ENCODE measurements at regions not wholly inside any gene's neighbourhood (a gene's known extent, or its start where the extent isn't known, plus 50 kb on each side); places are given as distances from the start of the nearest gene placed in this dataset.
A peak's percentile ranks its signal among the peaks of the same experiment; 100 is the strongest.

GRCh38 chr6:147001621-147002020, 202.6 kb upstream of the STXBP5 start:
- Histone ChIP-seq H3K4me3 (replicated peaks in 1 of 3; ENCODE audit: low read depth in 2 of 3, low read length in 3 of 3) (no peak overlapping the region), H3K27ac (ENCODE audit: low read depth in 1 of 2, low read length in 2 of 2) (no peak overlapping the region), H2AFZ (ENCODE audit: insufficient read depth, low read depth, low read length, poor library complexity, severe bottlenecking) (no peak overlapping the region), H3K36me3 (replicated peaks in 1 of 2; ENCODE audit: control insufficient read depth in 1 of 2, insufficient read depth in 2 of 2, low read length in 2 of 2) (no peaks in the 10 kb centered on the region), H3K9ac (ENCODE audit: insufficient read depth, low read length, poor library complexity, severe bottlenecking) (no peak overlapping the region), H4K20me1 (ENCODE audit: insufficient read depth, low read length) (no peaks in the 10 kb centered on the region), H3K4me1 (ENCODE audit: control insufficient read depth in 1 of 2, insufficient read depth in 2 of 2, low read length in 2 of 2) (peaks cover 3 to 12% of the 10 kb centered on the region in 2 donors), H3K27me3 (ENCODE audit: control insufficient read depth in 2 of 2, insufficient read depth in 2 of 2, low read length in 2 of 2) (no peaks in the 10 kb centered on the region), H3K9me3 (replicated peaks in 1 of 2; ENCODE audit: control insufficient read depth in 1 of 2, insufficient read depth in 1 of 2, low read length in 2 of 2) (no peaks in the 10 kb centered on the region), H3K79me2 (ENCODE audit: insufficient read depth, low read length) (no peaks in the 10 kb centered on the region), H3K4me2 (replicated peaks; ENCODE audit: extremely low read depth, low read length, poor library complexity, severe bottlenecking) (no peak overlapping the region)
- Mint-ChIP-seq H3K4me1 (peaks cover 14% of the 10 kb centered on the region), H3K27ac (peak overlapping the region in 1 of 7 donors; percentile 61), H3K4me3 (no peak overlapping the region), H3K27me3 (ENCODE audit: low read depth in 3 of 3) (no peaks in the 10 kb centered on the region), H3K9me3 (peaks cover 0 to 3% (median 0%) of the 10 kb centered on the region in 7 donors), H3K36me3 (no peaks in the 10 kb centered on the region)
- peak in 2 of 3 donors; percentile 7 to 11 for DNase-seq
- no CpG with 5 or more reads among the region's 1 CpG for WGBS (ENCODE audit: insufficient coverage)
- TF ChIP-seq CTCF (IDR thresholded peaks at IDR 0.05): no peak
- intact Hi-C loops (cut with micrococcal nuclease): no loop called here

DNA sequence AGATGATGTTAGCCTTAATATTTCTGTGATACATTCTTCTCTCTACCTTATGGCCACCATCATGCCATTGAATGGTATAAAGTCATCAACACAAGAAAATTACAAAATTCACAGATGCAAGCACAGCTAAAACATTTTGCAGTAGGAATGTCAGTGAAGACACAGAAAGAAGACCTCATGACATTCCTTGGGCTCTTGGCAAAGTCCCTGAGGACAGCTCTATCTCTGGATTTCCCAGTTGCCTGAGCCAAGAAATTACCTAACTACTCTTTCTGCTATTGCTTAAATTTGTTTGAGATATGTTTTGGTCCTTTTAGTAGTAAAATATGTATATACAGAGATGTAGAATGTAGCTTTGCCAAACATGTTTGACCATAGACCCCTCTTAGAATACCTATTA, 201.0 kb upstream of the STXBP5 start:
- no peak for TF ChIP-seq CTCF (IDR thresholded peaks at IDR 0.05)
- peaks cover 3 to 12% of the 10 kb centered on the region in 2 donors for H3K4me1 ChIP-seq (ENCODE audit: control insufficient read depth in 1 of 2, insufficient read depth in 2 of 2, low read length in 2 of 2)
- no peaks in the 10 kb centered on the region for H3K36me3 ChIP-seq (replicated peaks in 1 of 2; ENCODE audit: control insufficient read depth in 1 of 2, insufficient read depth in 2 of 2, low read length in 2 of 2)
- no peaks in the 10 kb centered on the region for H3K27me3 ChIP-seq (ENCODE audit: control insufficient read depth in 2 of 2, insufficient read depth in 2 of 2, low read length in 2 of 2)
- no peaks in the 10 kb centered on the region for H3K27me3 Mint-ChIP-seq (ENCODE audit: low read depth in 3 of 3)
- no peak for DNase-seq
- H3K9ac ChIP-seq (ENCODE audit: insufficient read depth, low read length, poor library complexity, severe bottlenecking): no peak overlapping the region
- peaks cover 0 to 4% (median 0%) of the 10 kb centered on the region in 7 donors for H3K9me3 Mint-ChIP-seq
- H2AFZ ChIP-seq (ENCODE audit: insufficient read depth, low read depth, low read length, poor library complexity, severe bottlenecking): no peak overlapping the region
- H3K4me2 ChIP-seq (replicated peaks; ENCODE audit: extremely low read depth, low read length, poor library complexity, severe bottlenecking): no peak overlapping the region
- H4K20me1 ChIP-seq (ENCODE audit: insufficient read depth, low read length): no peaks in the 10 kb centered on the region
- H3K79me2 ChIP-seq (ENCODE audit: insufficient read depth, low read length): no peaks in the 10 kb centered on the region
- H3K27ac Mint-ChIP-seq: no peak overlapping the region
- no peak overlapping the region for H3K4me3 Mint-ChIP-seq
- no peaks in the 10 kb centered on the region for H3K36me3 Mint-ChIP-seq
- H3K4me3 ChIP-seq (replicated peaks in 1 of 3; ENCODE audit: low read depth in 2 of 3, low read length in 3 of 3): no peak overlapping the region
- H3K4me1 Mint-ChIP-seq: peaks cover 14% of the 10 kb centered on the region
- intact Hi-C loops (cut with micrococcal nuclease): no loop called here
- no peak overlapping the region for H3K27ac ChIP-seq (ENCODE audit: low read depth in 1 of 2, low read length in 2 of 2)
- H3K9me3 ChIP-seq (replicated peaks in 1 of 2; ENCODE audit: control insufficient read depth in 1 of 2, insufficient read depth in 1 of 2, low read length in 2 of 2): no peaks in the 10 kb centered on the region
